Epidermal melanocyte (primary cell): ENCODE measurements at regions not wholly inside any gene's neighbourhood (a gene's known extent, or its start where the extent isn't known, plus 50 kb on each side); places are given as distances from the start of the nearest gene placed in this dataset.
A peak's percentile ranks its signal among the peaks of the same experiment; 100 is the strongest.

Experiments used
- DNase-seq: peaks from one replicate; pipeline ENCODE4 v3.0.0; 2011; ENCODE audit warnings: low spot score; ENCODE audit not compliant: insufficient read length

DNA sequence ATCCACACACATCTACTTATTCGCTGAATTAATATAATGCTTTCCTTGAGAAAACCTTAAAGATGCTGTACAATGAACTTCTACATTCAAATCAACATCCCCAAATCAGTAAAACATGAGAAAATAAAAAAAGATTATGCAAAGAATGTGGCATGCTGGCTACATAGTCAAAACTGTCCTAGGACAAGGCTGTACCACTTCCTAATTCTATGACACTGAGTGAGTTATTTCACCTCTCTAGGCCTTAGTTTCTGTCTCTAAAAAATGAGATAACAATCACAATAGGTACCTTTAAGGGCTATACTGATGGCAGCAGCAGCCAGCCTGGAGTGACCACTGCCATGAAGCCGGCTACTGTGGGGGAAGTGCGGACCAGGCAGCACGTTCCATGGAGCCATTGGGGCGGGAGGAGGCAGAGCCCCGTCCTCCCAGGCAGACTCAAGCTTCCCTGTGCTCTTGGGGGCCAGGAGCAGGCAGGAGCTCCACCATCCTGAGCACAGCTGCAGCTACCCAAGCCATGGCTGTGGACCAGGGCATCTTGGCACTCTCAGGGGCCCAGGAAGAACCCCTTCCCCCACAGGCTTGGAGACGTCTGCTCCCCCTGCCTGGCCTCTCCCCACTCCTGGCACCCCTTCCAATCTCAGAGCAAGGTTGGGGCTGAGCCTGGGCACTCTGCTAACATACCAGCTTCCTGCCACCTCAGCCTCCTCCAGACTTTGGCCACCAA lies 110.2 kb downstream of the ELAPOR2 start:
- DNase-seq, result no peak

DNA sequence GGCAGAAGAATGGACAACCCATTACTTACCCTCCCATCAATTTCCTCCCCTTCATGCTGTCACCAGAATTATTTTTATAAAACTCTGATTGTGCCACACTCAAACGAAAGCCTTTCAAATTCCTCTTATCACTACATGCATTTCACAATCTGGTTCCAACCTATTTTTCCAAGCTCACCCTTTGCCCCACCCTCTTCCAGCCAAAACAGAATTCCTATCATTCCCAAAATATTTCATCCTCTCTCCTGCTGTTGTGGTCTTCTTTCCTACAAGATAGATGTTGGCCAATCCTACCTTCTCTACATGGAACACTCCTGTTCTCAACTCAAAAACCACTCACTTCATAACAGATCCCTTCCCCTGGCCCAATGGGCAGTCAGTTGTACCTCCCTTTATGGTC lies 111.5 kb downstream of the ELAPOR2 start:
- no peak for DNase-seq

DNA sequence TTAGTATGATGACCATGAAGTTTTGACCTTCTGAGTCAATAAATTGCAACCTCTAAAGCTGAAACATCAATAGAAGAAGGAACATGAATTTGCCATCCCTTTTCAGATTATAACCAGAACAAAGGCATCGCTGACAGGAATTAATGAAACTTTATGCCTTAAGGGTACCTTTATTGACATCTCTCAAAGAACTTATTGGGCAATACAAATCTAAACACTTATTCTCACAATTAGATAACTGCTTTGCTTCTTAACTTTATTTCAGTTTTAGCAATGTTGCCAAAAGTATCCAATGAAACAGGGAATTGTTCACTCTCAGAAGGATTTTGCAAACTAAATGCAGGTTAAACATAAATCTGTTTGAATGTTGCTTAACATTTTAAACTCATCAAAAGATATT lies 116.0 kb downstream of the ELAPOR2 start:
- DNase-seq, result no peak

DNA sequence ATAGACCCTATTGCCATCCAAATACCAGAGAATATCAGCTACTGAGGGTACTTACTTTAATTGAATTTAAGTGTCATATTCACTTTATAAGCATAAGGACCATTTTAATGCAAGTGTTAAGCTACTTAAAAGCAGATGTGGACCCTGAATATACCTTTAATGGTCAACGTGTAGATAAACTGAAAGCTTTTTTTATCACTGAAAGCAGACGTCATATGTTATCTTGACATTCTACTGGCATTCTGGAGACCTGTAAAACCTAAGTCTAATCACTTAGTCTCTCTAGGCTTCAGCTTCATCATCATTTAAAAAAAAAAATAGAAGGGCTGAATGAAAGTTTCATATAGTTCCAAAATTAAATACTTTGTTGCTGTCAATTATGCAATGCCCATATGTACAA lies 116.5 kb downstream of the ELAPOR2 start:
- DNase-seq, result no peak

DNA sequence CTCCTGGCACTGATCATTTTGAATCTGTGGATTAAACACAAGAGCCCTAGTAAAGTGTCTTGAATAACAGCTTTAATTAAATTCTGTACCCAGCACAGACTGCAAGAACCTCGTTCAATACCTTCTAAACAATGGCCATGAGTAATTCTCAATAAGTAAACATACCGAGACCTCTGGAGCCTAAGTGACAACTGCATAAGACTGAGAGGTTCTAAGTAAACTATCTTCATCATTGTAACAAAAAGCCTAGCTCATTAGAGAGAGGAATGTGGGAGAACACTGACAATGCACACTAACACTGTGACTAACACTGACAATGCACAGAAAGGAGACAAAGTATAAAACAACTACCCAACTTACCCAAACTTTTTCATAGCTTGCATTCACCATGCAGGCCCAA lies 117.4 kb downstream of the ELAPOR2 start:
- no peak for DNase-seq

DNA sequence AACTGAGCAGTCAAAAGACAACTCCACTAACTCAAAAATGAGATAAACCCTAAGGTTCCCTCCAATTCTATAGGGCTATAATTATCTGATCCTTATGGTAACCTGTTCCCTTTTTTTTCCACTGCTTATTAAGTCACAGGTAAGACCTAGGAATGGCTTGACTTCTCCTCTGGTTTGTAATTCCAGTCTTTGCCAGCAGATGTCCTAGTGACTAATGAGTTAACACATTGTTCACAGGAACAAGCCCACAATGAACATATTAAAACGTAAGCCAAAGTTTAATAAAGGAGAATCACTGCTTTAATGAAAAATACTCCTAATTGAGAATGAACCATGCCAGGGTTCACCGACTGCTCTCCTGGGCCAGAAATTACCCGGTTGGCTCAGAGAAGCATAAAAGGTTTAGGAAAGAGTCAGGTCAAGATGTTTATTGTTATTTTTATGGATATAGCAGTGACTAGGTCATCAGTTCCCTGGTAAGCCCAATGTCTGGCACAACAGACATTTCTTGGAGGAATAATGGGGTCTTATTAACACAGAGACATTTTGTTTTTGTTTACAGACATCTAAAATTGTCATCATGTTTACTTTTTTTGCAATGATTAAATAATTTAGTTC lies 120.1 kb downstream of the ELAPOR2 start:
- no peak for DNase-seq

DNA sequence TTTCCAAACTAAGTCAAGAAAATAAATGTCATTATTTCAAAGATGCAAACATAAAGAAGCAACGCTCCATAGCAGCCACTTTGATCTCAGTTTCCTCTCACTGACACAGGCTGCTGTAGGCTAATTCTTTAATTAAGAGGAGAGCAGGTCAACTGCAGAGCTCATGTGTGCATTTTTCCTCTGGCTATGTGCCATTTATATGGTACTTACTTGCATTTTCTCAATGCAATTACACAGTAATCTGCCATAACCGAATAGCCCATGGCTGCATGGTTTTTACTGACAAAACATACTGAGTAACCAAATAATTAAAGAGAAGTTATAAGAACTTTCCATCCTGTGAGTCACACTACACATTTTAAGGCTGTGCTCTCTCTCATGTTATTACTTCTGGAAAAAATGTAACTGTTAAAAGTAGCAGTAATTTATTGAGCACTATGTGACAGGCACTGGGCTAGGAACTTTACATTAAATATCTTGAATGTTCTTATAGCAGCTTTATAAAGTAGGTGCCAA lies 122.0 kb downstream of the ELAPOR2 start:
- no peak for DNase-seq

DNA sequence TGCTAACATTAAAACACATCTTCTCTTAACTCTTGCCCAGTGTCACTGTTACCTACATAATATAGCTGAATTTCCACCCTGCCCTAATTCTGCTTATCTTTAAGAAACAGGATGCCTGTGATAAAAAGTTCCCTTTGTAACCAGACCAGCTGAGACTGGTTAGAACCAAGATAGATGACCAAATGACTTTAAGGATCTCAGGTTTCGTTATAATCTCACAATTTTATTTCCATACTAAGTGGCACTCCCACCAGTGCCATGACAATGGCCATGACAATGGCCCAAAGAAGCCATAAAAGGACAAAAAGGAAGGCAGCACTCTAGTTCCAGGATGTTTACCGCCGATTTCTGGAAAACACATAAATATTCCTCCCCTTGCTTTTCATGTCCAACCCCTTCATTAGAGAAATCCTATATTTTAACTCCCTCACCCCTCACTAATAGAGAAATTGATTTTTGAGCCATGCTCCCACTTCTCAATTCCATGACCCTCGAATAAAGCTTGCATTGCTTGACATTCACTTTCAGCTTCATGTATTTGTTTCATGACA lies 126.1 kb downstream of the ELAPOR2 start:
- DNase-seq, result no peak

DNA sequence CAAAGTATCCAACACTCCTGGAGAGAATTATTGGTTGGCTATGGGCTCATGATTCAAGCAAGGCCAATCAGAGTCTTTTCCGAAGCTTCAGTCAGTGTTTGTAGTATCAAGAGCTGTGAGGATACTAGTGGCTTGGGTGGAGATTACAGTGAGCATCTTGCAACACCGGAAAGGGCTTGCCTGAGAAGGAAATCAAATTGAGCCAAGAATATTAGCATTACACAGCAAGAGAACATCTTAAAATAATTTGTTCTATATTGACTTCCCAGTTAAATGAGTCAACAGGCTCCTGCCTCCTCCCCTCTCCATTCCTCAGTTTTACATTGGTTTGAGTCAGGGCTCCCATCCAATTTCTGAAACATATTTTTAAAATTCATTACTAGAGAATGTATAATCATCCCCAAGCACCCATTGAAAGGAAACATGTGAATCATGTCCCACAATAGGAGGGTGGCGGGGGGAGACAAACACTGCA lies 127.4 kb downstream of the ELAPOR2 start:
- DNase-seq, result no peak

DNA sequence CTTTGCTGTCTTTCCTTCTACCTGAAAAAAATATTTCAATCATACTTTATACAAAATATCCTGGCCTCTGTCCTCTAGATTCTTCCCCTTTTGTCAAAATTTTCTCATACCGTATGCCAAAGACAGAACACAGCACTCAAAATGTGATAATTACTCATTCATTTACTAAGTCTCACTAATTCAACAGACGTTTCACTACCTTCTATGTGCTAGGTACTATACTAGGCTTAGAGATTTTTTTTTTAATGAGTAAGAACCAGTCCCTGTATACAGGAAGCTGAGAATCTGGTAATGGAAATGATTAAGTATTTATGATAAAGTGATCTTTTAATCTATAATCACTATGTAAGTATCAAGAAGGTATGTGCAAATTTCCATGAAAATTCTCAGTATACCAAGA lies 128.0 kb downstream of the ELAPOR2 start:
- DNase-seq, result no peak

DNA sequence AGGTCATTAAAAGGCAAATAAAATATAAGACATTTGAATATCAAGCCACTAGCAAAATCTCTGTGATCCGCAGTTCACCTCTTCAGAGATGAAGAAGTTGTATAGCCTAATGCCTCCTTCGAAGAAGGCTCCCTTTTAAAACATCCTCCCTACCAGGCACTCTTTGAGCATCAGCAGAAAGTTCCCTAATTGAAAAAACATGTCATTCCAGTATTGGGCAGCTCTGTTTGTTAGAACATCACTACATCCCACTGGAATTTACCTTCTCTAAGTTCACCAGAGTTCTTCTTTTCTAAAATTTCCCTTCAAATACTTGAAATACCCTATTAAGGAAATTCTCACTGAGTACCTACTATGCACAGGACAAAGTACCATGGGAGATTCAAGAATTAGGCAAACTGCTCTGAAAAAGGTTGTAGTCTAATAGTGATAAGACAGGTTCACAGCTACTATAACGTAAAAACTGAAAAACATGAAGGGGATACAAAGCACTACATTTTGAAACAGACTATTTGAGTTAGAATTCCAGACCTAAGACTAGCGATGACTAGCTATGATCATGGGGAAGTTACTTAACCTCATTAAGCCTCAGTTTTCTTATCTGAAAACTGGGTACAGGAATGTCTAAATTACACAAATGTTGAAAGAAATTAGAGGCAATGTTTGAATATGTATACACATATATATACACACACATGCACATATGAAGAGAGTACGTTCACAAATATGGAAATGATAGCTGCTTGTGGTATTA lies 128.7 kb downstream of the ELAPOR2 start:
- no peak for DNase-seq

DNA sequence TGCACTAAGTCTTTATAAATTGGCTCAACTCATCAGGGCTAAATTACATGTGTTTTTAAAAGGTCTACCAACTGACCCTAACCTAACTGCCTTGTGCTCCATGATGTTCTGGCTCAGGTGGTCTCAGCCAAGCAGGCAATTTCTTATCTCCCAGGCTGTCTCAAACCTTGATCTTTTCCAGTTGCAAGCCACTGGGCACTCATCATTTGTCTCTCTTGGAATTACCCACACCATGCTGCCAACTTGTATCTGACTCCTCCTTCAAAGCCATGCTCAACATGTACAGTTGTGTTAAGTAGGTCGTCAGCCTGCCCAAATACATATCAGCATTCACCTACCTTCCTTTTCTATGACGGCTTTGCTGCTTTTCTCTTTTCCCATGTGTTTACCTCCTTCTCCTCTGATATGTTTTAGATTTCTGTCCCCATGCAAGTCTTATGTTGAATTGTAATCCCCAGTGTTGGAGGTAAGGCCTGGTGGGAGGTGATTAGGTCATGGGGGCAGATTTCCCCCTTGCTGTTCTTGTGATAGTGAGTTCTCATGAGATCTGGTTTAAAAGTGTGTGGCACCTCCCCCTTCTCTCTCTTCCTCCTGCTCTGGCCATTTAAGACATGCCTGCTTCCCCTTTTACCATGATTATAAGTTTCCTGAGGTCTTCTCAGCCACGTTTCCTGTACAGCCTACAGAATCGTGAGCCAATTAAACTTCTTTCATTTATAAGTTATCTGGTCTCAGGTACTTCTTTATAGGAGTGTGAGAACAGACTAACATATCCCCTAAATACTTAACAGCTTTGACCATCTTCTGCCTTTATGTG lies 130.0 kb downstream of the ELAPOR2 start:
- DNase-seq, result no peak

DNA sequence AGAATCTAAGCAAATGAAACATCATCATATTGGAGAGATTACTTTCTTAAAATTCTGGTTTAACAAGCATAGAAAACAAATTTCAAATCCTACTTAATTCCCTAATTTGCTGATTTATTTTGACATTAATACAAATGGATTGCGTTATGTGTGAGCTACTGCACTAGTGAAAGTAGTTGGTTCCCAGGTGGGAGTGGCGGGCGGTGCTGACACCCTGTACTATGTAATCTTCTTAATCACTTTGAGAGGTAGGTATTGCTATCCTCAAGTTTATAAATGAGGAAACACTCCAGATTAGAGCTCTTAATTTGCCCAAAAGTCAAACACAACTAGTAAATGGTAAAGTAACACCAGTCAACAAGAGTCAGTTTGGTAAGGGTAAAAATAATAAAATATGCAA lies 131.1 kb downstream of the ELAPOR2 start:
- no peak for DNase-seq

DNA sequence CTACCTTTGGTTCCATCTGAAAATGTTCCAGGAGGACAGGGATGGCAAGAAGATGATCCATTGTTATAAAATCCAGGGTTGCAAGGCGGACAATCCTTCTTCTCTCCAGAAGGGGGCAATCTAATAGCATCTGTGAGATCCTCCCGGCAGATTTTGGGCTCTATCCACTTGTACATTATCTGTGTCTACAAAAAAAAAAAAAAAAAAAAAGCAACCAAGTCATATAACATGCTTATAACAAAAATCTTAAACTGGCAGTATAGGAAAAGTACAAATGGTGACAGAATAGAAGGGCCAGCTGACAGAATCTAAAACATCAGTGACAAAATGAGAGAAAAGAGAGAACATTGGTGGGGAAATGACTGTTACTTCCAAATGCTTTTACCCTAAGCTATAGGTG lies 132.7 kb downstream of the ELAPOR2 start:
- DNase-seq, result peak; percentile 28

DNA sequence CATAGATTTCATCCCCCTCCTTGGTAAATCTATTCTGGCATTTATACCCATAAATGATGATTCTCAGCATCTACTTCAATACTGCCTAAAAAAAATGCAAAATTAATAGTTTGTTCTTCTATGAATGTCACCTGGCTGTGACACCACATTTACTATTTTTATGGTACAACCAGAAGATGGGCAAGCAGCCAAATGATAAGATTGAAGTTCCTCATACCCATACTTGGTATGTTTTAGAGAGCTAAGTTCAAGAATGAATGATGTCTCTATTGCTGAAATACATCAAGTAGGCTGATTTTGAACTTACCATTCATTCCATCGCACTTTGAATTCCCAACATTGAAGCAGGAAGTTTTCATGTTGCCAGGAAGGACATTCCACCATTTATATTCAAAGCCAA lies 134.2 kb downstream of the ELAPOR2 start:
- no peak for DNase-seq

DNA sequence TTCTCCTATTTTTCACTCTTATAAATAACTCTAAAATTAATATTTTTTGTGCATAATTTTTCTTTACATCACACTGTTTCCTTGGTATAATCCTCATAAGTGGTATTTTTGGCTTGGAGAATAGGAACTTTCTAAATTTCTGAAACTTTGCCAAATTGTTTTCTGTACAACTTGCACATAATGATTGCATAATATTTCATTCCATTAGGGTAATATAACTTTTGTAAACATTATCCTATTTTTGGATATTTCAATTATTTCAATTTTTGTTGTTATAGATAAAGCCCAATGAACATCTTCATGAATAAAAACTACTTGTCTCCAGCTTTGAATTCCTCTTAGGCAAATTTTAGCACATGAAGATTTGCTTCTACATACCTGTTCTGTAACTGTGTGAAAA lies 135.9 kb downstream of the ELAPOR2 start:
- DNase-seq, result no peak

DNA sequence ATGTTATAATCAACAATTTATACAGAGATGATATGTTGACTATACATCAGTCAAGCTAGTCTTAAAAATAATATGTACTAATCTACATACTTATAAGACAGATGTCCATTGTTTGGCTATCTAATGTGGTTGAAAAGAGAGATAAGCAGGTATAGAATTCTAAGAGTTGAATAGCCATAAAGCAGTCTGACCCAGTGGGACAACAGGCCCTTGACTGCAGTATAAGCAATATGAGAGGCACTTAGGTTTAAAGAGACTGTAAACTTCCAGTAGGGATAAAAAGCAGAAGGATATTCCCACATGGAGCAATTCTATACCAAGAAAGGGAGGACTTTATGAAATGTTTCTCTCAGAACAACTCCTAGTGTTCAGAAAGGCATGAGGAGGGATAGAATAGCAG lies 139.3 kb downstream of the ELAPOR2 start:
- no peak for DNase-seq

DNA sequence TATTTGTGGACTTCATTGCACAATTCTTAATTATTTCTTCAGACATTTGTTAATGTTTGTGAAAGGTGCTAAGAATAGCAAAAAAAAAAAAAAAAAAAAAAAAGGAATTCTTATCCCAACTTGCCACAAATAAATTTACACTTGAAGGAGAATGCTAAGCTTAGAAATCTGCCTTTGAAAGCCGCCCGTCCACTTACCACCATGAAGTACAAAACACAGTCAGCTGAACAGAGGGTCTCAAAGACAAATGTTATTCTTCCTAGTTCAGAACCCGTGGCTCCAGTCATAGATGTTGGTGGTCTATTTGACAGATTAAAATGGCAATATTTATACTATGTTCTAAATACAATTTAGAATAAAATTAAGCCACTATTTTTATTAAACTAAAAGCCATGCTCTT lies 141.2 kb downstream of the ELAPOR2 start:
- no peak for DNase-seq

DNA sequence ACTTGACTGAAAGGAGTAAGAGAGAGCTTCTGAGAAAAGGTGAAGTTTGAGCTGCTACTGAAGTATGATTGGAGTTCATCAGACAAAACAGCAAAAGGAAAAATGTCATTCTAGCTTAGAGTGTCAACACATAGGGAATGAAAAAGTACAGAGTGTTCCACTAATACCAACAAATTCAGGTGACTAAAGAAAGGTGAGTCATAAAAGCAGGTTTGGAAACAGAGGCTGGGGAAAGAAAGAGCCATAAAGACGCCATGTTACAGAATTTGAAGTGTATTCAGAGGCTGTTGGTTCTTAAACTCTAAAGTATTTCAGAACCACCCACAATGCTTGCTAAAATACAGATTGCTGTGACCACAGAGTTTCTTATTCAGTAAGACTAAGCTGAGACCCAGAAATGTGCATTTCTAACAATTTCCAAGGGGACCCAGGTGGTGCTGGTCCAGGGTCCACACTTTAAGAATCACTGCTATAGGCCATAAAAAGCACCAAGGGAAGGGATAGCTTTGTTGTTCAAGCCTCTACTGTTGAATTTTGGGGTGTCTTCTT lies 143.1 kb downstream of the ELAPOR2 start:
- no peak for DNase-seq

DNA sequence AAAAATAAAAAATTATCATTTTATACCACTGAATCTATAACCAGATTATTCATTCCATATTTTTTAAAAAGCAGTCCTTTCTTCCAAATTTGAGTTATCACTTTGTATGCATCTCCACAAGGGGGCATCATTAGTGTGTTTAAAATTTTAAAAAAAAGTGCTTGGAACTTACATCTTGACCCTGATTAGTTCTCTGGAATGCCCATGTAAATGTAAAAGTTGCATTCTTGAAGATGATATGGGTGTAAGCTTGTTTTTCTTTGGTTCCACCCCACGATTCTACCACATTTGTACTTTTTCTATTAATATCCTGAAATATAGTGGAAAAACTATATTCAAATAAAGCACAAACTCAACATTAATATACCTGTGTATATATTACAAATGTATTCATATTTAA lies 144.9 kb downstream of the ELAPOR2 start:
- DNase-seq, result no peak
